ENCODE measurements at regions not wholly inside any gene's neighbourhood (a gene's known extent, or its start where the extent isn't known, plus 50 kb on each side); places are given as distances from the start of the nearest gene placed in this dataset.

GRCh38 chr3:101941318-101942040 lies 92.2 kb downstream of the NFKBIZ start:
- no peak overlapping the region for H3K4me3 ChIP-seq (ENCODE audit: low read length, poor library complexity, severe bottlenecking)
- no peaks in the 10 kb centered on the region for H4K20me1 ChIP-seq (ENCODE audit: insufficient read depth, low read length, poor library complexity, severe bottlenecking)
- H3F3A ChIP-seq (ENCODE audit: low read depth): peaks cover 2% of the 10 kb centered on the region; the same call in 1 of the 2 replicates
- TF ChIP-seq EZH2phosphoT487 (IDR thresholded peaks at IDR 0.05; ENCODE audit: borderline replicate concordance): no peak
- no peak for TF ChIP-seq CTCF (conservative IDR thresholded peaks at IDR 0.05; ENCODE audit: low read length)
- H3K9ac ChIP-seq (ENCODE audit: low read depth, low read length, poor library complexity, severe bottlenecking): no peak overlapping the region
- H3K79me2 ChIP-seq (ENCODE audit: insufficient read depth, low read length): no peaks in the 10 kb centered on the region
- H2AFZ ChIP-seq (ENCODE audit: low read length): no peak overlapping the region
- peaks cover 70% of the 10 kb centered on the region for H3K4me1 ChIP-seq (ENCODE audit: insufficient read depth, low read length, poor library complexity, severe bottlenecking)
- no peaks in the 10 kb centered on the region for H3K36me3 ChIP-seq (ENCODE audit: insufficient read depth, low read length)
- no peaks in the 10 kb centered on the region for H3K9me3 ChIP-seq (ENCODE audit: insufficient read depth, low read depth, low read length)
- no peaks in the 10 kb centered on the region for H3K9me2 ChIP-seq (replicated peaks; ENCODE audit: low read depth, low read length)
- H3K4me2 ChIP-seq (ENCODE audit: low read depth, low read length, poor library complexity, severe bottlenecking): no peak overlapping the region
- H3K27me3 ChIP-seq (ENCODE audit: insufficient read depth, low read length, poor library complexity, severe bottlenecking): no peaks in the 10 kb centered on the region

- peak overlapping the region; percentile 25 for H3K4me2 ChIP-seq (ENCODE audit: low read depth, low read length, poor library complexity, severe bottlenecking)
- H3K4me1 ChIP-seq (ENCODE audit: insufficient read depth, low read length, poor library complexity, severe bottlenecking): peaks cover 62% of the 10 kb centered on the region
- no peaks in the 10 kb centered on the region for H4K20me1 ChIP-seq (ENCODE audit: insufficient read depth, low read length, poor library complexity, severe bottlenecking)
- H3K36me3 ChIP-seq (ENCODE audit: insufficient read depth, low read length): no peaks in the 10 kb centered on the region
- H3K79me2 ChIP-seq (ENCODE audit: insufficient read depth, low read length): no peaks in the 10 kb centered on the region
- peaks cover 2% of the 10 kb centered on the region; the same call in 1 of the 2 replicates for H3F3A ChIP-seq (ENCODE audit: low read depth)
- no peak overlapping the region for H3K4me3 ChIP-seq (ENCODE audit: low read length, poor library complexity, severe bottlenecking)
- H3K9me3 ChIP-seq (ENCODE audit: insufficient read depth, low read depth, low read length): no peaks in the 10 kb centered on the region
- no peaks in the 10 kb centered on the region for H3K9me2 ChIP-seq (replicated peaks; ENCODE audit: low read depth, low read length)
- no peak overlapping the region for H3K9ac ChIP-seq (ENCODE audit: low read depth, low read length, poor library complexity, severe bottlenecking)
- TF ChIP-seq CTCF (conservative IDR thresholded peaks at IDR 0.05; ENCODE audit: low read length) (no peak), EZH2phosphoT487 (IDR thresholded peaks at IDR 0.05; ENCODE audit: borderline replicate concordance) (no peak)
- H2AFZ ChIP-seq (ENCODE audit: low read length): no peak overlapping the region
- H3K27me3 ChIP-seq (ENCODE audit: insufficient read depth, low read length, poor library complexity, severe bottlenecking): no peaks in the 10 kb centered on the region
Observed at GRCh38 chr3:101942356-101942755, 93.0 kb downstream of the NFKBIZ start.

DNA sequence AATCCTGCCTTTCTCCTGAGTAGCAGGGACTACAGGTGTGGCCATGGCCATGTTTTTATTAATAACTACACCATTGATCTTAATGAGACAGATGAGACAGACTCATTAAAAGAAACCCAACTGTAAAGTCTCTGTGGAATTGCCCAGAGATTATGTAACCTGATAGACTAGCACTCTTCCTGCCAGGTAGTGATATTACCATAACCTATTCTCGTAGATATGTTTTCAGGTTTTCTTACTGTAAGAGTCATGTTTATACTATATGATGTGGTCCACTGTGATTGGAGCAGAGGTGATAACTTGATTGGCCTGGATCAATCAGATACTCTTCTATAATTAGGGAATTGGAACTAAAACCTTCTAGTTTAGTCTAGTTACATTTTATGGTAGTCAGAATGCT lies 93.7 kb downstream of the NFKBIZ start:
- H3F3A ChIP-seq (ENCODE audit: low read depth): 0 out of 2 replicates have a peak, but pooled peaks cover 2% of the 10 kb centered on the region
- no peaks in the 10 kb centered on the region for H3K9me2 ChIP-seq (replicated peaks; ENCODE audit: low read depth, low read length)
- H3K4me3 ChIP-seq (ENCODE audit: low read length, poor library complexity, severe bottlenecking): no peak overlapping the region
- H2AFZ ChIP-seq (ENCODE audit: low read length): no peak overlapping the region
- H3K9ac ChIP-seq (ENCODE audit: low read depth, low read length, poor library complexity, severe bottlenecking): no peak overlapping the region
- H3K4me1 ChIP-seq (ENCODE audit: insufficient read depth, low read length, poor library complexity, severe bottlenecking): peaks cover 56% of the 10 kb centered on the region
- no peaks in the 10 kb centered on the region for H3K36me3 ChIP-seq (ENCODE audit: insufficient read depth, low read length)
- H3K4me2 ChIP-seq (ENCODE audit: low read depth, low read length, poor library complexity, severe bottlenecking): no peak overlapping the region
- no peak for TF ChIP-seq EZH2phosphoT487 (IDR thresholded peaks at IDR 0.05; ENCODE audit: borderline replicate concordance)
- no peak for TF ChIP-seq CTCF (conservative IDR thresholded peaks at IDR 0.05; ENCODE audit: low read length)
- no peaks in the 10 kb centered on the region for H3K79me2 ChIP-seq (ENCODE audit: insufficient read depth, low read length)
- H3K27me3 ChIP-seq (ENCODE audit: insufficient read depth, low read length, poor library complexity, severe bottlenecking): no peaks in the 10 kb centered on the region
- H4K20me1 ChIP-seq (ENCODE audit: insufficient read depth, low read length, poor library complexity, severe bottlenecking): no peaks in the 10 kb centered on the region
- H3K9me3 ChIP-seq (ENCODE audit: insufficient read depth, low read depth, low read length): no peaks in the 10 kb centered on the region

Measured in Loucy (cell line).